Lower leg skin (tissue), 3 donors: ENCODE measurements at regions not wholly inside any gene's neighbourhood (a gene's known extent, or its start where the extent isn't known, plus 50 kb on each side); places are given as distances from the start of the nearest gene placed in this dataset.

Source experiments
- POLR2A ChIP-seq, 2 donors: fragments of 450-650 bp; IDR thresholded peaks; one replicate each; pipeline ENCODE4 v1.6.1; 2016 to 2017; ENCODE audit warnings: antibody characterized with exemption in 2 of 2, mild to moderate bottlenecking in 1 of 2, moderate library complexity in 1 of 2
- TF ChIP-seq, protein P1 (sequence below), 3 donors: fragments of 450-650 bp; IDR thresholded peaks; one replicate each; pipeline ENCODE4 v1.5.1; 2016; ENCODE audit warnings: antibody characterized with exemption in 3 of 3, mild to moderate bottlenecking in 3 of 3, moderate library complexity in 2 of 3

- TF ChIP-seq, protein P1, sequence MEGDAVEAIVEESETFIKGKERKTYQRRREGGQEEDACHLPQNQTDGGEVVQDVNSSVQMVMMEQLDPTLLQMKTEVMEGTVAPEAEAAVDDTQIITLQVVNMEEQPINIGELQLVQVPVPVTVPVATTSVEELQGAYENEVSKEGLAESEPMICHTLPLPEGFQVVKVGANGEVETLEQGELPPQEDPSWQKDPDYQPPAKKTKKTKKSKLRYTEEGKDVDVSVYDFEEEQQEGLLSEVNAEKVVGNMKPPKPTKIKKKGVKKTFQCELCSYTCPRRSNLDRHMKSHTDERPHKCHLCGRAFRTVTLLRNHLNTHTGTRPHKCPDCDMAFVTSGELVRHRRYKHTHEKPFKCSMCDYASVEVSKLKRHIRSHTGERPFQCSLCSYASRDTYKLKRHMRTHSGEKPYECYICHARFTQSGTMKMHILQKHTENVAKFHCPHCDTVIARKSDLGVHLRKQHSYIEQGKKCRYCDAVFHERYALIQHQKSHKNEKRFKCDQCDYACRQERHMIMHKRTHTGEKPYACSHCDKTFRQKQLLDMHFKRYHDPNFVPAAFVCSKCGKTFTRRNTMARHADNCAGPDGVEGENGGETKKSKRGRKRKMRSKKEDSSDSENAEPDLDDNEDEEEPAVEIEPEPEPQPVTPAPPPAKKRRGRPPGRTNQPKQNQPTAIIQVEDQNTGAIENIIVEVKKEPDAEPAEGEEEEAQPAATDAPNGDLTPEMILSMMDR (IDR thresholded peaks at IDR 0.05), result no peak
- TF ChIP-seq POLR2A (IDR thresholded peaks at IDR 0.05), result no peak
Measured at GRCh38 chr5:106699198-106699597, 971.5 kb downstream of the EFNA5 start.
